ENCODE measurements at regions not wholly inside any gene's neighbourhood (a gene's known extent, or its start where the extent isn't known, plus 50 kb on each side); places are given as distances from the start of the nearest gene placed in this dataset.
"Not testable (repeated sequence)": the region's sequence is repeated elsewhere in the genome, so short reads cannot be mapped to it uniquely, and the experiment has no call there.

- DNase-seq = peak; percentile 65
Observed at GRCh38 chr1:221478050-221478949, 263.6 kb downstream of the DUSP10 start.

GRCh38 chr1:221487781-221488524 lies 253.9 kb downstream of the DUSP10 start:
- DNase-seq = no peak

- DNase-seq = no peak
Observed at GRCh38 chr1:221488550-221488949, 253.3 kb downstream of the DUSP10 start.

- DNase-seq = no peak
Observed at GRCh38 chr1:221494670-221495069, 247.2 kb downstream of the DUSP10 start.

GRCh38 chr1:221497046-221497445 lies 244.8 kb downstream of the DUSP10 start:
- DNase-seq = no peak

- no peak for DNase-seq
Observed at GRCh38 chr1:221503268-221503667, 238.6 kb downstream of the DUSP10 start.

- no peak for DNase-seq
Observed at GRCh38 chr1:221509575-221510355, 232.1 kb downstream of the DUSP10 start.

GRCh38 chr1:221510793-221511503 lies 230.9 kb downstream of the DUSP10 start:
- DNase-seq = no peak

GRCh38 chr1:221511797-221512196 lies 230.1 kb downstream of the DUSP10 start:
- DNase-seq = no peak

- DNase-seq = no peak
Observed at GRCh38 chr1:221514806-221515205, 227.1 kb downstream of the DUSP10 start.

GRCh38 chr1:221515496-221515895 lies 226.4 kb downstream of the DUSP10 start:
- no peak for DNase-seq

GRCh38 chr1:221517961-221518360 lies 223.9 kb downstream of the DUSP10 start:
- DNase-seq = no peak

GRCh38 chr1:221520250-221520649 lies 221.6 kb downstream of the DUSP10 start:
- DNase-seq = no peak

GRCh38 chr1:221521686-221522085 lies 220.2 kb downstream of the DUSP10 start:
- peak; percentile 3 for DNase-seq

- no peak for DNase-seq
Observed at GRCh38 chr1:221522529-221522940, 219.4 kb downstream of the DUSP10 start.

GRCh38 chr1:221525749-221526148 lies 216.1 kb downstream of the DUSP10 start:
- DNase-seq = no peak

- no peak for DNase-seq
Observed at GRCh38 chr1:221527302-221527701, 214.6 kb downstream of the DUSP10 start.

- no peak for DNase-seq
Observed at GRCh38 chr1:221527886-221528624, 213.8 kb downstream of the DUSP10 start.

- DNase-seq = not testable (repeated sequence)
Observed at GRCh38 chr1:221530159-221530558, 211.7 kb downstream of the DUSP10 start.

GRCh38 chr1:221530791-221531190 lies 211.1 kb downstream of the DUSP10 start:
- DNase-seq = no peak

GRCh38 chr1:221532071-221532773 lies 209.7 kb downstream of the DUSP10 start:
- DNase-seq = no peak
